ENCODE measurements at regions not wholly inside any gene's neighbourhood (a gene's known extent, or its start where the extent isn't known, plus 50 kb on each side); places are given as distances from the start of the nearest gene placed in this dataset.

DNA sequence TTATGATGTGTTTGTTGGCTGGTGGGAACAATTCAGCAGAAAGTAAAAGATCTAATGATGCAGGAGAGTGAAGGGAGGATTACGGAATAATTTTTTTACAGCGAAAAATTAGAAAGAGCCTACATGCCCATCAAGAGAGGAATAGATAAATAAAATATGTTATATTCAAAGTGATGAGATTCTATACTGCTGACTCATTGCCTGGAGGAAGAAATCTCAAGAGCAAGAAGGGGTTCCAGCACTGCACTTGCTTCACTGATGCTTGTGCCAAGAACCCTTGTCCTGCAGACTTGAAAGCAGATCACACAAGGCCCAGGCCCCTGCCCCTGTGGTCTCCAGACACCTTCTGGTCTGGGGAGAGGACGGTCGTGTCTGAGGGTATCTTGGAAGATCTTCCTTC is 295.1 kb upstream of the POU3F1 start:
- TF ChIP-seq, protein P1, sequence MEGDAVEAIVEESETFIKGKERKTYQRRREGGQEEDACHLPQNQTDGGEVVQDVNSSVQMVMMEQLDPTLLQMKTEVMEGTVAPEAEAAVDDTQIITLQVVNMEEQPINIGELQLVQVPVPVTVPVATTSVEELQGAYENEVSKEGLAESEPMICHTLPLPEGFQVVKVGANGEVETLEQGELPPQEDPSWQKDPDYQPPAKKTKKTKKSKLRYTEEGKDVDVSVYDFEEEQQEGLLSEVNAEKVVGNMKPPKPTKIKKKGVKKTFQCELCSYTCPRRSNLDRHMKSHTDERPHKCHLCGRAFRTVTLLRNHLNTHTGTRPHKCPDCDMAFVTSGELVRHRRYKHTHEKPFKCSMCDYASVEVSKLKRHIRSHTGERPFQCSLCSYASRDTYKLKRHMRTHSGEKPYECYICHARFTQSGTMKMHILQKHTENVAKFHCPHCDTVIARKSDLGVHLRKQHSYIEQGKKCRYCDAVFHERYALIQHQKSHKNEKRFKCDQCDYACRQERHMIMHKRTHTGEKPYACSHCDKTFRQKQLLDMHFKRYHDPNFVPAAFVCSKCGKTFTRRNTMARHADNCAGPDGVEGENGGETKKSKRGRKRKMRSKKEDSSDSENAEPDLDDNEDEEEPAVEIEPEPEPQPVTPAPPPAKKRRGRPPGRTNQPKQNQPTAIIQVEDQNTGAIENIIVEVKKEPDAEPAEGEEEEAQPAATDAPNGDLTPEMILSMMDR (IDR thresholded peaks at IDR 0.05): no peak
- TF ChIP-seq POLR2A (IDR thresholded peaks at IDR 0.05): no peak

Data from vagina (tissue), 2 donors.